GM19463 (cell line): ENCODE measurements at regions not wholly inside any gene's neighbourhood (a gene's known extent, or its start where the extent isn't known, plus 50 kb on each side); places are given as distances from the start of the nearest gene placed in this dataset.
"Not testable (repeated sequence)": the region's sequence is repeated elsewhere in the genome, so short reads cannot be mapped to it uniquely, and the experiment has no call there.

Experiments
- ATAC-seq: cut with Tn5 transposase; IDR thresholded peaks from one replicate; pipeline ENCODE4 v1.9.1; 2021; ENCODE audit warnings: mild to moderate bottlenecking, moderate library complexity; ENCODE audit not compliant: unreplicated experiment

DNA sequence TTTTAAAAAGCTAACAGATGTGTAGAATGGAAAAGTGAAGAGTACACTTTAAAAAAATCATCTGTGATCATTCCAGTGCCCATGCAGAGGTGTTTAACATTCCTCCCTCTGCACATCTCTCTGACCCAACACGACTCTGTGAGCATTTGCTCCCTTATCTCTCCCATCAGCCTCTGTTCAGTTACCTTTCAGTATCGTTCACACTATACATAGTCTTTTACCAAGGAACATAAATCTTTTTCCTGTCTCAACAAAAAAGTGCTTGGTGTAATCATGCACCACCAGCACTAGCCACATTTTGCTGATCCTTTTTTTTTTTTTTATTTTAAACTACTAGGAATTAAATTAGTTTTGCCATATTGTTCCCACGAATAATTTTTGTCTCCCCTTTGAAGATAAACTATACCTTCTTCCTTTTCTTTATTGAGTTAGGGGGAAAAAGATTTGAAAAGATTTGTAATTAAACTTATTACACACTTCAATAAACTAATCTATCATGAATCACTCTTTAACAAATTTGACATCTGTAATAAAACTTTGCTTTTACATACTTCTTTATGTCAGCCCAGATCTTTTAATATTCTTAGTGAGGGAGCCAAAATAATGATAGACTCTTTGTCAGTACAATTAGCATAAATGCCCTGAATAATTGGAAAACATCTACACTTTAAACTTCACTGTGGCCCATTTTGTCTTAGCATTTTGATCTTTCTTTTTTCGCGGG is 489.8 kb upstream of the FANCL start:
- no peak for ATAC-seq

DNA sequence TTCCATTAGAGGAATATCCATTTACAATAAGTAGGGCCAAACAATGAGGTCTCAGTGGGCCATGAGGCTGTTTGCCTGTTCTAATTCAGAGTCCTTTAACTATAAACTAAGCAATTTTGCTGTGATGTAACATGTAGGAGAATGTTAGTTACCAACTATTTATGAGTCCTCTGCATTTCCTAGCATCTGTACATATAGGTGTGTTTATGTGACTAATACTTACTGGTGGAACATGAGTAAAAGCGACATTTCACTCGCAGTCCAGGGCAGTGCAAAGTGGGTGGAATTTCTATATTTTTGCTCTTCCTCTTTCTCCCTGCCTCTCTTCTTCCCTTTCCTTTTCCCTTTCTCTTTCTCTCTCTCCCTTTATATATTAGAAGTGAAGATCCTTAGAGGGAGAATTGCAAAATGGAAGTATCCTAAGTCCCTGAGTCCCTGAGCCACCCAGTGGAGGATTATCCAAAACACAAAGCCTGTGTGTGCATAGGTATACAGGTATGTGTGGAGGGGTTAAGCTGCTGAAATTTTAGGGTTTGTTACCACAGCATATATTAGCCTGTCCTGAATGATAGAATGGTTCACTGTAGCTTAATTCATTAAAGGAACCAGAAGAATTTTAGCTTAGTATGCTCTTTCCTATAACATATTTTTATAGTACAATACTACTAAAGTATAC is 487.0 kb upstream of the FANCL start:
- no peak for ATAC-seq

DNA sequence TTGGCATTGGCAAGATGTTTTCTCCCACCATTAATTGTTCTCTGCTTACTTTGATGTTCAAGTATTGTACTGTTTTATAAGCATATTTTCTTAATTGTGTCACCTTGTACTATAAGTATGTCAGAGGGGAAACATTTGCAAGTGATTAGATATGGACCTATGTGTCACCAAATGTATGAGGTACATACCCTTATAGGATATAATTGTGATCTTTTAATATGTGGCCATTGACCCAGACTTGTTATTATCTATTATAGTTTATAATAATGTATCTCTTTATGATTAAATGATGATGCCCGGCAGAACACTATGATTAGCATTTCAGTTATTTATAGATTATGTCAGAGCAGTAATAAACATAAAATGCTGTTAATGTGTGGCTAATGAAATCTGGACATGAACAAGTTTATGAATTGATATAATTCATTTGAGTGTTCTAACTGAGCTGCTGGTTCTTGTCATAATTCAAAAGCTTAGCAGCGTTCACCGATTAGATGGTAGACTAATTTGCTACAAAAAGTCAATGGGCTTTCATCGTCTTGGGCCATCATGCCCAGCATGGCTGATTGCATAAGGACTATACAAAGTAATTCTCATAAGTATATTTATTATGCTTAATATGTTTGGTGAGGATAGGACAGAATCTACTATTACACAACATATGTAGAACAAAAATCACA is 480.9 kb upstream of the FANCL start:
- ATAC-seq: no peak

DNA sequence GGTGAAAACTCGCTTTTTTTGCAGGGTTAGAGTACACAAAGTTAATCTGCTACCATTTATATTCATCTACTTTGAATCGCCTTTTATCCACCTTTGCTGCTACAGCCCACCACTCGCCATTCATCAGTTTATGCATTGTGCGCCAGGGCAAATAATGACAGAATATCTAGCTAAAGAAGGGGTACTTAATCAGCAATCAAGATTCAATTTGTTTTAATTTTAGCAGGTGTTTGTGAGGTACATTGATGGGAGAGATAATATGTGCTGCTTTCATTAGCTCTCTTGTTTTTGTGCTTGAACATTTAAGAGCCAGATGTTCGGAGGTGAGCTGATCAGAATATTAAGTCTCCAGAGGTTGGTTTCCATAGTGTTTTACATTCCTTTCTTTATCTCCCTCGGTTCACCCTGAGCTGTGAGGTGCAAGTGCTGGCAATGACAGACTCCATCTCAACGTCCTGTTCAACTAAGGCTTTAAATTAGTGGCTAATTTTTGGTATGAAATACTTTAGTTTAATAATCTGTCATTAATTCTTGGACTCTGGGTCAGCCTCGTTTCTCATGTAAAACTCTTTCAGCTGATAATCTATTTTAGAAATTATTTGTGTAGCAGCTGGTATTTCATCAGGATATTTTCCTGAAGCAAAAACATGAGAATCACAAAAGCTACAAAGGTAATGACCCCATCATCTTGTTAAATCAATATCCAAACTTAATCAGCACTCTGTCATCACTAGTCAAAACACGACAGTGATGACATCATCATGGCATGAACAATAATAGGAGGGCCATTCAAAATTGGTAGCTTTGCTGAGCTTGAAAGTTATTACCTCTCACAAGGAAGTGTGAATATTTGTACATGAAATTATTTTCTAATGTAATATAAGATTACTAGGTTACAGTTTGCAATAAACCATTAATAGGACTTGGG is 479.9 kb upstream of the FANCL start:
- ATAC-seq: no peak

DNA sequence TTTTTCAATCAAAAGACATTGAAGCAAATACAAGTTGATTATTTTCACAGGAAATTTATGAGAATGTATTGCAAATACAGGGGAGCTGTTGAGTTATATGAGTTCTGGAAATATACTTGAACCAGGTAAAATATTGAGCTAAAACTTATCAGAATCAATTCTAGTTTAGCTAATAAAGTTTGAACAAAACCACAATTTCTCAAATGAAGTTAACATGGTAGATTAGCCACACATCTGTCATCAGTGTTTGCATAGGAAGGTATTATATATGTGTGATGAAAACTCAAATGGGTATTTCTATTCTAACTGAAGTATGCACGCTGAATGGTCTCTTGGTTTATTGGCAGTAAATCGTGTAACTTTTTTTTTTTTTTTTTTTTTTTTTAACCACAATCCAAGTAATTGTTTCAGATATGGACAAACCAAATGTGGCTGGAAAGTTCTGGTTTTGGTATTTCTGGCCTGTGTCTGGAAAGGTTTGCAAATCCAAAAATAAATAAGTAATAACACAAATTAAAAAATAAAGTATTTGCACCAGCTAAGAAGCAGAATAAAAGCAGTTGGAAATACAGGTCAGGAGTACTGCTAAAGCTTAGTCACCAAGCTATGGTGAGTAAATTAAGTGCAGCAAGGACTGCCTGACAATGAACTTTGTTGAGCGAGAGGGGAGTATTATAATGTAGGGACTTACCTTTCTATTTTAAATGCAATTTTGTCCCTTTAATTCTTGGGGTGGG is 479.1 kb upstream of the FANCL start:
- ATAC-seq: no peak

DNA sequence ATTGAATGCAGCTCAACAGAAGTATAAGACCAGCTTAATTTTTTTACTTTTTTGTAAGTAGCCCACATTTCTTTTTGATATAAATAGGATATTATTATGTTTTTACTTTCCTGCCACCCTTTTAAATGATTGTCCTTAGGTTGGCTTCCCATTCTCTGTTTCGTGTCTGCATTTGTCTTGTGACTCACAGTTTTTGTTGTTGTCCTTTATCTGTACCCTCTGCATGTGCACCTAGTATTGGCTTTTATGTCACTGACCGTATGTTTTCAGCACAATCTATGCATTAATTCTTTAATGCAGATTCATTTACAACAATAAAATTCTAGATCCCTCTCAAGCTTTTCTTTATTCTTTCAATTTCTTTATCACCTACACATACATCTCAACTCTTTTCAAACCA is 474.2 kb upstream of the FANCL start:
- ATAC-seq: no peak

DNA sequence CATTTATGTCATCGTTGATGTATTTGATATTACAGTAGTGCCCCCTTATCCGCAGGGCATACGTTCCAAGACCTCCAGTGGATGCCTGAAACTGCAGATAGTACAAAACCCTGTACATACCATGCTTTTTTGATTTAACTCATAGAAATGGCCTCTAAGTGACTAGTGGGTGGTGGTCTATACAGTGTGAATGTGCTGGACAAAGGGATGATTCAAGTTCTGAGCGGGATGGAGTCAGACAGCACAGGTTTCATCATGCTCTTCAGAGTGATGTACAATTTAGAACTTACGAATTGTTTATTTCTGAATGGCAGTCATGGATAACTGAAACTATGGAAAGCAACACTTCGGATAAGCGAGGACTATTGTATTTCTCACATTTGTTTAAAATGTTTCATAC is 473.1 kb upstream of the FANCL start:
- ATAC-seq: no peak

DNA sequence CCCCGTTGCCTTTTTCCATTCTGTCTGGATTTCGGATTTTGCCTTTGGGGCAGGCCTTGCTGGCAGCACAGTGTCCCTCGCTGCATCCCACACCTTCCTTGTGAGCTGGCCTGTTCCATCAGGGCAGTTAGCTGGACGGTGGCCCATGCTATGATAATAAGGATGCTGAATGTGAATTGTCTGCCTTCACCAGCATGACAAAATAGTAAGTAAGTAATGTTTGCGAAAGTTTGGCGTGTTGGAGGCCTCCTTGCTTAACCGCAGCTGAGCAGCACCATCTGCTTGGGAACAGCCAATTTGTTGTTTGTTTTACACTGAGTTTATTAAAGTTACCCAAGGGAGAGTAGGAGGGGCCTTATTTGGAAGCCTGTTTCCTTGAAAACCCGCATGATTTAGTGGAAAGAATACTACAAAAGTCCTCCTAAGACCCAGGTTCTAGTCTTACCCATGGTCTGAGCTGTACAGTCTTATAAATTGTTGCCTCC is 469.7 kb upstream of the FANCL start:
- no peak for ATAC-seq

DNA sequence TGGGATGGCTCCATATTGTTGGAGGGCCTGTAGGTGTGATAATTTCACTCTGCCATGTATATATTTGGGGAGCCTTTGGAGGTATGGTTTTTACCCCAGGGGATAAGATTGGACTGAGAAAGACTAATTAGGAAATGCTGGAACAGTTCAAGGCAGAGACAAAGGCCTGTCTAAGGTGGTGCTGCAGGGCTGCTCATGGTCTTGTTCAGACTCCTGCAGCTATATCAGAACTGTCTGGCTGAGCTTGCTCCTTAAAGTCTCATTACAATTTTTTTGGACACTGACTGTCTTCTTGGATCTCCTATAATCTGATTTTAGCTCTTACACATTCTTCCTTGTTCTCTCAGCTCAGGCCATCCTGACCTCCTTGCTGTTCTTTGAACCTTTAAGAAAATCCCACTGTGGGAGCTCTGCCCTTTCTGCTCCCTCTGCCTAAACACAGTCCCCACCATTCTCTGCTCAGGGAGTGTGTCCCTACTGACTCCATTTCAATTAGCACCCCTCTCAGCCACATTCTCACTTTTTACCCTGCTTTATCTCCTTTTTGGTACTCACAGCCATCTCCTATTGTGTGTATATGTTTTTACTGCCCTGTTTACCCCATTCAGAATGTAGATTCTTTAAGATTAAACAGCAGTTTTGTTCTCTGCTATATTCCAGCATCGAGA is 468.7 kb upstream of the FANCL start:
- ATAC-seq: no peak

DNA sequence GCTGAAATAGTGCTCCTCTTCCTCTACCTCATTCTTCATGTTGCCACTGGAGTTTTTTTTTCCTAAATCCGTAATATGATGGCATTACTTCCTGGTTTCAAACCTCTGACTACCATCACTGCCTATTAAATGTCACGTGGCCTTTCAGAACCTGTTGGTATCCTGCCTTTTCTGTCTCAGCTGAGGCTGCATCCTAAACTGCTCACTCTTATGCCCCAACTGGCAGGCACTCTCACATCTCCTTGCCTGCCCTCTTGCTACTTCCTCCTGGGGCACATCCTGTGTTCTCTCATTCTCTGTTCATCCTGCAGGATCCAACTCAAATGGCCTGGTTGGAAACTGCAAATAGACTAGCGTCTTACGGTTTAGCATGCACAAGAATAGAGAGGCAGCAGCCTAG is 468.1 kb upstream of the FANCL start:
- ATAC-seq: no peak

DNA sequence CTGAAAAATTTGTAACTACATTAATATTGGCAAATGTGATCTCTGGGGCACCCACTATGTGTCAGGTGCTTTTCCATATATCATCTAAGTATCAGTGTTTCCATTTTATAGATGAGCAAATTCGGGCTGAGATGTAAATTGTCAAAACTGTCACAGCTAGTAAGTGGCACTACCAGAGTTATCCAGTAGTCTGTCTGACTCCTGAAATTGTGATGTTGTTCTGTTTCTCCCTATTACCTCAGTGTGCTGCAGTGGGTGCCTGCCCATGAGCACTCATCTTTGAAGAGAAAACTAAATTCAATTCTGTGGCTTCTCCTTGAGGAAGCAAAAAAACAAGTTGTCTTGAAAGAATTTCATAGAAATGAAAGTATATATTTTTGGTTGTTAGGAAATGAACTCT is 467.4 kb upstream of the FANCL start:
- ATAC-seq: no peak

DNA sequence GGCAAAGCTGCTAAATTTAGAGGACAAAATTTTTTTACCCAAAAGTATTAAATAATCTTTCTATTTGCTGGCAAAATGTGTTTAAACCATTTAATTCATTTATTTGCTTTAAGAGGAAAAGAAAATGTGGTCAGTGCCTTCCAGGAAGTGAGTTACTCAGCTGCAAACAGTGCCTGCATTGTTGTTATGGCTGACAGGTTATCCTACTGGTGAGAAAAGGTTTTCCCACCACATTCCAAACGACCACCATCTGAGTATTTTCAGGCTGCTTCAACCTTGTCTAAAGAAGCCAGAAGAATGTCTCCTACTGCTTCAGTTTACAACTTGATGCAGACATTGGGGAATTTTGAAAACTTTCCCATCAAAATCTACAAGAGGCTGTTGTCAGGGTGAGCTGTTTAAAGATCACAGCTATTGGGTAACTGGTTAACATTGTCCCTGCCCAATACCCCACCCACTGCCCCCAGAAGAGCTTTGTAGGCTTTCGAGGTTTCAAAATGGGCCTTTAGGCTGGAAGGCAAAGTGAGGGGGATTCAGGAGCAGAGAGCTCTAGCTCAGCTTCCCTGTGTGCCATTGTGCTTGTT is 461.3 kb upstream of the FANCL start:
- ATAC-seq: no peak

DNA sequence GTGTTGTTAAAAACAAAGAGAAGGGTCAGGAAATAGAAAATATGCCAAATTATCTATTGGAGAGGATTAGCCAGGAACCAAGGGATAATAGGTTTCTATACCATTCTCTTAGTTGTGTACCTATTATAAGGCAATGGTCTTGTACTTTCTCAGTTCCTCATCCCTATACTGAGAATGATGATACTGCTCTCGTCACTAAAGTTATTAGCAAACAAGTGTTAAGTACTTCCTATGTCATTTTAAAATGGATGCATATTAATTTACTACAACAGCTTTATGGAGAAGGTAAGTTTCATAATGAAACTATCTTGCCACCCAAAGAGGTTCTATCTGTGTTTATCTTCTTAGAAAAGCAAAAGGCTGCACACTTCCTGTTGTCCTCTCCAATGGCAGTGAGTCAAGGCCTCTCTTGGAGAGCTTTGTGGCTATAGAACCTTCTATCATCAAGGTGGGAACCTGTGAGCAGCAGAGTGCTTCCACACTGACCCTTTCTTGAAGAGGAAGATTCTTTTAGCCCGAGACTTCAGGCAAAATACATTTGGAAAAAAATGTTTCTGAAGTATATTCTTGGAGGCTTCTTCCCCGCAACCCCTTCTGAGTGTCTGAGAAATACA is 460.7 kb upstream of the FANCL start:
- ATAC-seq: no peak

DNA sequence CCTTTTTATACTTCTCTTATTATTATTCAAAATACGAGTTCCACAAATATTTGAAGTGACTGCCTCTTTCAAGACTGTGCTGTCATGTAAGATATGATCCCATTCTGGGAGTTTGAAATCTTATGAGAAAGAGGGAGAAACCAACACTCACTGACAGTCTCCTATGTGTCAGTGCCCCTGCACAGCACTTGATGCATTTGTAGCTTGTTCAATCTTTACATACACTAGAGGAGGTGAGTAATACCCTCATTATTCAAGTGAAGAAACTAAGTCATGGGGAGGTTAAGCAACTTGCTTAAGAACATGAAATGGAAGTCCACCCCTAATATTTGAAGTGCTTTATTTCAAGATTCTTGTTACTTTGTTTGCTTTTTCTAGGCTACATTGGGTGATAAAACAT is 459.5 kb upstream of the FANCL start:
- no peak for ATAC-seq

DNA sequence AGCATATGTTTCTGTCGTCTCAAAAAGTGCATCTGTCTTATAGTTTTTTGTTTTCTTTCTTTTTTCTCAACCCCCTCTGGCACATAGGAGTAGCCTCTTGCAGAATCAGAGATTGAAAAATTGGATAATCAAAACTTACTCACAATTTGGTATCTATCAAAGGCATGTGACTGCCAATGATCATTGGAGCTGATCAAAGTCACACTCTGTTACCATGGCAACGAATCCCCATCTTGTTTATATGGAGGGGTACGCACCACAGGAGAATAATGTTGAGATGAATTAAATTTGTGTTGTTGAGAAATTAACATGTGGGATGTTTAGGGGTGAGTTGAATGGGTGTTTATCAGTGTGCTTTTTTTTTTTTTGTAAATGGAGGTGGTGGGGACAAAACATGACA is 458.3 kb upstream of the FANCL start:
- no peak for ATAC-seq

DNA sequence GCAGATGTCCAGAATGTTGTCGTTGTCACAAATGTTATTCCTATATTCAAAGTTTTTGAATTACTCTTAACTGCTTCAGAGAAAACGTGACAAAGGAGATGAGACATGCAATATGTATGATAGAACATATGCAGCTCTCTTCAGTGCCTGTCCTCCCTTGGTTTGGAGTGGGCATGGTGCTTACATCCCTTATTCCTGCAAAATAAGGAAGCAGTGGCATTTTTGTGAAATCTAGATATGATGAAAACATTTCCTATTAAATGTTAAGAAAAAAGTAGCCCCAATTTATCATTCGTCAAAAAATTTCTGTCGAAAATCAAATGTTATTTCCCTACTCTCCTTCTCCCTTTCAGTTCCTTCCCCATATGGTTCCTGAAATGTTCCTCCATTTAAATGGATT is 457.5 kb upstream of the FANCL start:
- no peak for ATAC-seq

DNA sequence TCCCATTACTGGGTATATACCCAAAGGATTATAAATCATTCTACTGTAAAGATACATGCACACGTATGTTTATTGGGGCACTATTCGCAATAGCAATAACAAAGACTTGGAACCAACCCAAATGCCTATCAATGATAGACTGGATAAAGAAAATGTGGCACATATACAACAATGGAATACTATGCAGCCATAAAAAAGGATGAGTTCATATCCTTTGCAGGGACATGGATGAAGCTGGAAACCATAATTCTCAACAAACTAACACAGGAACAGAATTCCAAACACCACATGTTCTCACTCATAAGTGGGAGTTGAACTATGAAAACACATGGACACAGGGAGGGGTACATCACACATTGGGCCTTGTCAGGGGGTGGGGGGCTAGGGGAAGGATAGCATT is 453.0 kb upstream of the FANCL start:
- not testable (repeated sequence) for ATAC-seq

DNA sequence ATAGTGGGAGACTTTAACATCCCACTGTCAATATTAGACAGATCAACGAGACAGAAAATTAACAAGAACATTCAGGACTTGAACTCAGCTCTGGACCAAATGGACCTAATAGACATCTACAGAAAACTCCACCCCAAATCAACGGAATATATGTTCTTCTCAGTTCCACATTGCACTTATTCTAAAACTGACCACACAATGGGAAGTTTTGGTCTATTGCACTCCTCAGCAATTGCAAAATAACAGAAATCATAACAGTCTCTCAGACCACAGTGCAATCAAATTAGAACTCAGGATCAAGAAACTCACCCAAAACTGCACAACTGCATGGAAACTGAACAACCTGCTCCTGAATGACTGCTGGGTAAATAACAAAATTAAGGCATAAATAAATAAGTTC is 449.9 kb upstream of the FANCL start:
- ATAC-seq: not testable (repeated sequence)

DNA sequence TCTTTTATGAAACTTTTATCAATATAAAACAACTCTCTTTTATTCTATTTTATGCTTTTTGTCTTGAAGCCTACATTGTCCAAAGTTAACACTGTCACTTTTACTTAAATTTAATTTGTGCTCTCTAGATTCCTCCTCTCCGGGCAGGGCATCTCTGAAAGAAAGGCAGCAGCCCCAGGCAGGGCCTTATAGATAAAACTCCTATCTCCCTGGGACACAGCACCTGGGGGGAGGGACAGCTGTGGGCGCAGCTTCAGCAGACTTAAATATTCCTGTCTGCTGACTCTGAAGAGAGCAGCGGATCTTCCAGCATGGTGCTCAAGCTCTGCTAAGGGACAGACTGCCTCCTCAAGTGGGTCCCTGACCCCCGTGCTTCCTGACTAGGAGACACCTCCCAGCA is 447.7 kb upstream of the FANCL start:
- ATAC-seq: no peak
